ENCODE measurements at regions not wholly inside any gene's neighbourhood (a gene's known extent, or its start where the extent isn't known, plus 50 kb on each side); places are given as distances from the start of the nearest gene placed in this dataset.

DNA sequence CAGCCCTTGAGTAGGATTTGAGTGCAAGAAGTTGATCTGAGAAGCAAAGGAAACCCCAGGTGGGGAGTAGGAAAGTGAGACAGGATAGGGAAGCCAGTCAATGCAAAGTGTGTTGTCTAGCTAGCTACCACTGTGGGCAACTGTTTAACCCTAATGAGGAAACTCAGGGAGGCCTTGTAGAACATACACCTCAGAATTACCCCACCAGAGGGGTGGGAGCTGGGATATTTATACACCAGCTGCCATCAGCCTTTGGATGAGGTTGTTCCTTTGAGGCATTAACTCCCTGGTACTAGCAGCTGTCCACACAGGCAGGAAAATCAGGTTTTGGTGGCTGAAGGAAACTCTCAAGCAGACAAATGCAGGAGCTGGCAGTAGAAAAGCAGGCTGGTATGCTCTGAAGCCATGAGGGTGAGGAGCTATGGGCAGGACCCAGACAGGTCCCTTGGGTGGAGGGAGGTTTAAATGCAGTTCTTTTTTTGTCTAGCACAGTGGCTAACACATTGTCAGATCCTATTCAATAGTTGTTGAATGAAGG lies 60.1 kb upstream of the ARID5B start:
- H3K4me1 ChIP-seq, result peaks cover 0 to 17% (median 5%) of the 10 kb centered on the region in 9 donors
- H3K4me3 ChIP-seq, result no peak overlapping the region
- no peaks in the 10 kb centered on the region for H3K9me3 ChIP-seq
- H3K27ac ChIP-seq, result no peak overlapping the region
- no peaks in the 10 kb centered on the region for H3K36me3 ChIP-seq
- TF ChIP-seq, protein P1, sequence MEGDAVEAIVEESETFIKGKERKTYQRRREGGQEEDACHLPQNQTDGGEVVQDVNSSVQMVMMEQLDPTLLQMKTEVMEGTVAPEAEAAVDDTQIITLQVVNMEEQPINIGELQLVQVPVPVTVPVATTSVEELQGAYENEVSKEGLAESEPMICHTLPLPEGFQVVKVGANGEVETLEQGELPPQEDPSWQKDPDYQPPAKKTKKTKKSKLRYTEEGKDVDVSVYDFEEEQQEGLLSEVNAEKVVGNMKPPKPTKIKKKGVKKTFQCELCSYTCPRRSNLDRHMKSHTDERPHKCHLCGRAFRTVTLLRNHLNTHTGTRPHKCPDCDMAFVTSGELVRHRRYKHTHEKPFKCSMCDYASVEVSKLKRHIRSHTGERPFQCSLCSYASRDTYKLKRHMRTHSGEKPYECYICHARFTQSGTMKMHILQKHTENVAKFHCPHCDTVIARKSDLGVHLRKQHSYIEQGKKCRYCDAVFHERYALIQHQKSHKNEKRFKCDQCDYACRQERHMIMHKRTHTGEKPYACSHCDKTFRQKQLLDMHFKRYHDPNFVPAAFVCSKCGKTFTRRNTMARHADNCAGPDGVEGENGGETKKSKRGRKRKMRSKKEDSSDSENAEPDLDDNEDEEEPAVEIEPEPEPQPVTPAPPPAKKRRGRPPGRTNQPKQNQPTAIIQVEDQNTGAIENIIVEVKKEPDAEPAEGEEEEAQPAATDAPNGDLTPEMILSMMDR (IDR thresholded peaks at IDR 0.05), result no peak
- no peaks in the 10 kb centered on the region for H3K27me3 ChIP-seq
- intact Hi-C loops (cut with DNase I), result no loop called here
- ATAC-seq (no peak), DNase-seq (no peak)

DNA sequence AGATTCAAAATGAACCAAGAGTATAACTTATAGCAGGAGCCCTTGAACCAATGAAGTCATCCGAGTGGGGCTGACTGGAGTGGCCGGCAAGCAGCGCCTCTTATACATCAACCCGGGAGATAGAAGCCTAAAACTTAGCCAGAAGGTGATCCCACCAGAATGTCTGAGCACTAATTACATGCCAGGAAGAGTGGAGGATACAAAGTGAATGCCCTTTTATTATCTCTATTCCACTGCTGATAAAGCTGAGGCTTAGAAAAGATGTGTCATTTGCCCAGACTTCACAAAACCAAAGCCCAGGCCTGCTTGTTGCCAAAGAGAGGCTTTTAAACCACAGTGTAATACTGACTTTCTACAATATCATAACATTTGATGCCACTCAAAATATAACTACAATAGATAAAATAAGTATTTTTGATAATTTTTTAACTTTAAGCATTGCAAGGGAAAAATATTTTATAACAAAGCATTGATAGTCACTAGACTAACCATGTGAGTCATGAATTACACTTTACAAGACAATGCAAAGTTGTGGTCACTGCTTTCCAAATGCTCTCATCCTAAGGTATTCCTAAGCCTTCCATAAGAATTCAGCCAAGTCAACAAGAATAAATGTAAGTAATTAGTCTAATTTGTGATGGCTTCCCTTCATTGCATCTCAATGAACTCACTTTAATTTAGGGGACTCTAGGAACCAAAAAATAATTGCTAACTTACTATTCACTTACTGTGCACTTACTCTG lies 58.6 kb upstream of the ARID5B start:
- no peaks in the 10 kb centered on the region for H3K27me3 ChIP-seq
- H3K4me3 ChIP-seq, result no peak overlapping the region
- DNase-seq (no peak), ATAC-seq (no peak)
- no peak overlapping the region for H3K27ac ChIP-seq
- intact Hi-C loops (cut with DNase I), result no loop called here
- 86 to 88% methylated on average over 4 of the region's 4 CpGs for WGBS, 2 donors
- peaks cover 0 to 2% (median 0%) of the 10 kb centered on the region in 9 donors for H3K4me1 ChIP-seq
- TF ChIP-seq, protein P1 (IDR thresholded peaks at IDR 0.05), result no peak
- no peaks in the 10 kb centered on the region for H3K36me3 ChIP-seq
- no peaks in the 10 kb centered on the region for H3K9me3 ChIP-seq

- TF ChIP-seq, protein P1 (IDR thresholded peaks at IDR 0.05), result no peak
- intact Hi-C loops (cut with DNase I), result no loop called here
- H3K9me3 ChIP-seq, result no peaks in the 10 kb centered on the region
- H3K27me3 ChIP-seq, result no peaks in the 10 kb centered on the region
- no peak overlapping the region for H3K4me3 ChIP-seq
- H3K27ac ChIP-seq, result no peak overlapping the region
- H3K4me1 ChIP-seq, result no peaks in the 10 kb centered on the region
- ATAC-seq (no peak), DNase-seq (no peak)
- WGBS, 2 donors, result 85 to 91% methylated on average over 4 of the region's 4 CpGs
- no peaks in the 10 kb centered on the region for H3K36me3 ChIP-seq
Measured at GRCh38 chr10:61844116-61844822, 57.2 kb upstream of the ARID5B start.

DNA sequence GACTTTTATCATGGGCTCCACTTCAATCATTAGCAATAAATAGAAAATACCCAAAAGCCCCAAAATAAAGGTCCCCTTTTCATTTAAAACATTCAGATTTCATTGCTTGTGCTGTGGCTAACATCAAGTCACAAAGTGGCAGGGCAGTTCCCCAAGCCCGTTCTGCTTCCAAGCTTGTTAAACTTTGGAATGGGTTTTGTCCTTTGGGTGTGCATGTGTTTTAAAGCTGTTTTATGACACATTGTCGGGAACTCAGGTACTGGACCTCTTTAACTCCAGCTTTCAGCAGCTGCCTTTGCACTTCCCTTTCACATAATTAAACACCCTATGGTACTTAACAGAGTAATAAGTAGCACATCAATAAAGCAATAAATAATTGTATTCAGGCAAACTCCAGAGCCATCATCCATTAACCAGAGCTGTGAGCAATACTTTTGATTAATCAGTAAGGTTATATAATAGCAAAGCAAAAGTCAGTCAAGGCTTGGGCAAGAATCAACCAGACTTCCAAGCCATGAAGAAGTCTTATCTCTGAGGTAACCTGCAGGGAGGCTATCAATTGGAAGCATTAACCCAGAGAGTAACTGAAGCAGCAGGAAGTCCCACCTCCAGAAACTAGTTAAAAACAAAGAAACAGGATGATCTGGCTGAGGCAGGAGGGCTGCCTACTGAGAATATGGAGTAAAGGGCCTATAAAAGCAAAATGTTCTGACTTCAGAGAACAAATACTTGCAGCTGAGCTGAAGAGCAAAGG lies 56.1 kb upstream of the ARID5B start:
- DNase-seq (no peak), ATAC-seq (no peak)
- Histone ChIP-seq H3K36me3 (no peaks in the 10 kb centered on the region), H3K9me3 (no peaks in the 10 kb centered on the region), H3K4me3 (no peak overlapping the region), H3K27ac (no peak overlapping the region), H3K4me1 (no peaks in the 10 kb centered on the region), H3K27me3 (no peaks in the 10 kb centered on the region)
- intact Hi-C loops (cut with DNase I), result no loop called here
- TF ChIP-seq, protein P1 (IDR thresholded peaks at IDR 0.05), result no peak
- WGBS, 2 donors, result 97 to 98% methylated on average over 2 of the region's 2 CpGs
